GM06990 (cell line): ENCODE measurements at regions not wholly inside any gene's neighbourhood (a gene's known extent, or its start where the extent isn't known, plus 50 kb on each side); places are given as distances from the start of the nearest gene placed in this dataset.

Source experiments
- DNase-seq: peaks from one replicate; pipeline ENCODE4 v3.0.0-alpha.2; 2011; ENCODE audit not compliant: insufficient read length; ENCODE audit errors: extremely low read depth
- H3K27me3 ChIP-seq: replicated peaks from 2 replicates; pipeline ENCODE4 v1.6.0; 2011; ENCODE audit warnings: low read length; ENCODE audit not compliant: control insufficient read depth, insufficient read depth
- H3K36me3 ChIP-seq: 2 replicates; pipeline ENCODE4 v1.5.1; 2011; ENCODE audit warnings: low read length; ENCODE audit not compliant: control insufficient read depth, insufficient read depth
- H3K4me3 ChIP-seq: replicated peaks from 2 replicates; pipeline ENCODE4 v1.5.1; 2011; ENCODE audit warnings: low read depth, mild to moderate bottlenecking, control low read depth, low read length
- TF ChIP-seq, protein P1 (sequence below): IDR thresholded peaks from 2 replicates; pipeline ENCODE4 v1.5.1; 2011; ENCODE audit warnings: low read length, control low read depth, mild to moderate bottlenecking, inconsistent platforms; ENCODE audit not compliant: insufficient read depth, poor library complexity, severe bottlenecking

- H3K36me3 ChIP-seq = no peaks in the 10 kb centered on the region
- TF ChIP-seq, protein P1, sequence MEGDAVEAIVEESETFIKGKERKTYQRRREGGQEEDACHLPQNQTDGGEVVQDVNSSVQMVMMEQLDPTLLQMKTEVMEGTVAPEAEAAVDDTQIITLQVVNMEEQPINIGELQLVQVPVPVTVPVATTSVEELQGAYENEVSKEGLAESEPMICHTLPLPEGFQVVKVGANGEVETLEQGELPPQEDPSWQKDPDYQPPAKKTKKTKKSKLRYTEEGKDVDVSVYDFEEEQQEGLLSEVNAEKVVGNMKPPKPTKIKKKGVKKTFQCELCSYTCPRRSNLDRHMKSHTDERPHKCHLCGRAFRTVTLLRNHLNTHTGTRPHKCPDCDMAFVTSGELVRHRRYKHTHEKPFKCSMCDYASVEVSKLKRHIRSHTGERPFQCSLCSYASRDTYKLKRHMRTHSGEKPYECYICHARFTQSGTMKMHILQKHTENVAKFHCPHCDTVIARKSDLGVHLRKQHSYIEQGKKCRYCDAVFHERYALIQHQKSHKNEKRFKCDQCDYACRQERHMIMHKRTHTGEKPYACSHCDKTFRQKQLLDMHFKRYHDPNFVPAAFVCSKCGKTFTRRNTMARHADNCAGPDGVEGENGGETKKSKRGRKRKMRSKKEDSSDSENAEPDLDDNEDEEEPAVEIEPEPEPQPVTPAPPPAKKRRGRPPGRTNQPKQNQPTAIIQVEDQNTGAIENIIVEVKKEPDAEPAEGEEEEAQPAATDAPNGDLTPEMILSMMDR = no peak
- H3K4me3 ChIP-seq = no peak overlapping the region
- no peak for DNase-seq
- H3K27me3 ChIP-seq = no peaks in the 10 kb centered on the region
Measured at GRCh38 chr4:75308049-75308448, 206.2 kb downstream of the RCHY1 start.

GRCh38 chr4:75306506-75306905, 207.7 kb downstream of the RCHY1 start:
- no peaks in the 10 kb centered on the region for H3K27me3 ChIP-seq
- DNase-seq = no peak
- H3K4me3 ChIP-seq = no peak overlapping the region
- TF ChIP-seq, protein P1 = no peak
- no peaks in the 10 kb centered on the region for H3K36me3 ChIP-seq

DNA sequence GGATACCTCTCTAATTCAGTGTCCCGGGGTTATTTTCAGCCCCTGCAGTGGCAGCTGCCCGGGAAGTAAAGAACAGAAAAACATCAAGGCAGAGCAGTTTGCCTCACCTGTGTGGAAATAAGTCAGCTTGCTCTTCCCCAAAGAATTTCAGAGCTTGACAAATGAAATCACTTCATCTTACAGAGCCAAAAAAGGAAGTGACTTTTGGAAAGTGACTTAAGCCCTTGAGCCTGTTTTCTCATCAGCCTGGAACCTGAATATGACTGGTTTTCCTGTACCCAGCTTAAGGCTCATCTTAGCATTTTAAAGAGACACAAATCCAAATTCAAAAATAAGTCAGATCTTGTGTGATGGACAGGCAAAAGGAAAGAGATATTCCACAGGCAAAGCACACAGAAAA, 211.6 kb downstream of the RCHY1 start:
- Histone ChIP-seq H3K4me3 (no peak overlapping the region), H3K27me3 (no peaks in the 10 kb centered on the region), H3K36me3 (no peaks in the 10 kb centered on the region)
- TF ChIP-seq, protein P1 = no peak
- DNase-seq = no peak

- no peak overlapping the region for H3K4me3 ChIP-seq
- no peaks in the 10 kb centered on the region for H3K27me3 ChIP-seq
- TF ChIP-seq, protein P1 = peak; percentile 65
- H3K36me3 ChIP-seq = no peaks in the 10 kb centered on the region
- peak; percentile 29 for DNase-seq
Measured at GRCh38 chr4:75289914-75290582, 224.2 kb downstream of the RCHY1 start.

GRCh38 chr4:75287738-75288517, 226.3 kb downstream of the RCHY1 start:
- no peaks in the 10 kb centered on the region for H3K27me3 ChIP-seq
- no peak overlapping the region for H3K4me3 ChIP-seq
- no peak for DNase-seq

More at GRCh38 chr4:75287738-75288517, 226.3 kb downstream of the RCHY1 start:
- no peaks in the 10 kb centered on the region for H3K36me3 ChIP-seq
- TF ChIP-seq, protein P1 = no peak
